GM19438 (cell line): ENCODE measurements at regions not wholly inside any gene's neighbourhood (a gene's known extent, or its start where the extent isn't known, plus 50 kb on each side); places are given as distances from the start of the nearest gene placed in this dataset.
A peak's percentile ranks its signal among the peaks of the same experiment; 100 is the strongest.
"Not testable (repeated sequence)": the region's sequence is repeated elsewhere in the genome, so short reads cannot be mapped to it uniquely, and the experiment has no call there.

Source experiments
- ATAC-seq: cut with Tn5 transposase; IDR thresholded peaks from one replicate; pipeline ENCODE4 v1.9.1; 2021; ENCODE audit warnings: low read depth; ENCODE audit not compliant: unreplicated experiment

GRCh38 chr4:10780803-10781202 is 96.2 kb upstream of the CLNK start:
- not testable (repeated sequence) for ATAC-seq

- not testable (repeated sequence) for ATAC-seq
Observed at GRCh38 chr4:10775132-10775531, 90.6 kb upstream of the CLNK start.

GRCh38 chr4:10773656-10774055 is 89.1 kb upstream of the CLNK start:
- no peak for ATAC-seq

GRCh38 chr4:10773010-10773409 is 88.4 kb upstream of the CLNK start:
- ATAC-seq, result no peak

GRCh38 chr4:10765386-10765785 is 80.8 kb upstream of the CLNK start:
- no peak for ATAC-seq

- no peak for ATAC-seq
Observed at GRCh38 chr4:10762561-10762960, 78.0 kb upstream of the CLNK start.

- ATAC-seq, result no peak
Observed at GRCh38 chr4:10761903-10762302, 77.3 kb upstream of the CLNK start.

- no peak for ATAC-seq
Observed at GRCh38 chr4:10760086-10760485, 75.5 kb upstream of the CLNK start.

- ATAC-seq, result no peak
Observed at GRCh38 chr4:10758906-10759305, 74.3 kb upstream of the CLNK start.

- ATAC-seq, result no peak
Observed at GRCh38 chr4:10753856-10754402, 69.4 kb upstream of the CLNK start.

- ATAC-seq, result no peak
Observed at GRCh38 chr4:10753336-10753735, 68.8 kb upstream of the CLNK start.

- ATAC-seq, result no peak
Observed at GRCh38 chr4:10750714-10751113, 66.1 kb upstream of the CLNK start.

GRCh38 chr4:10747186-10747585 is 62.6 kb upstream of the CLNK start:
- peak; percentile 35 for ATAC-seq

GRCh38 chr4:10746371-10747171 is 62.0 kb upstream of the CLNK start:
- no peak for ATAC-seq

- ATAC-seq, result peak; percentile 70
Observed at GRCh38 chr4:10743357-10743756, 58.8 kb upstream of the CLNK start.

- no peak for ATAC-seq
Observed at GRCh38 chr4:10741961-10742699, 57.6 kb upstream of the CLNK start.

- ATAC-seq, result no peak
Observed at GRCh38 chr4:10740891-10741620, 56.5 kb upstream of the CLNK start.

GRCh38 chr4:10740251-10740650 is 55.7 kb upstream of the CLNK start:
- ATAC-seq, result no peak

GRCh38 chr4:10738826-10739489 is 54.4 kb upstream of the CLNK start:
- ATAC-seq, result no peak

- ATAC-seq, result no peak
Observed at GRCh38 chr4:10737337-10737736, 52.8 kb upstream of the CLNK start.
